ENCODE measurements at regions not wholly inside any gene's neighbourhood (a gene's known extent, or its start where the extent isn't known, plus 50 kb on each side); places are given as distances from the start of the nearest gene placed in this dataset.

- Histone ChIP-seq H3K27ac (no peak overlapping the region), H3K4me3 (no peak overlapping the region), H3K36me3 (no peaks in the 10 kb centered on the region), H3K9me3 (no peaks in the 10 kb centered on the region), H3K27me3 (replicated peaks; ENCODE audit: insufficient read depth) (no peaks in the 10 kb centered on the region), H3K4me1 (ENCODE audit: control insufficient read depth in 1 of 2, low read depth in 2 of 2) (peaks cover 0 to 11% of the 10 kb centered on the region in 2 donors)
- DNase-seq (ENCODE audit: low spot score) (no peak), ATAC-seq (ENCODE audit: insufficient number of reproducible peaks, low FRiP score, low read depth) (no peak)
- no peak for TF ChIP-seq CTCF (IDR thresholded peaks at IDR 0.05)
Measured at GRCh38 chr9:16328349-16328748, 542.1 kb downstream of the BNC2 start.

GRCh38 chr9:16329671-16330113, 540.8 kb downstream of the BNC2 start:
- Histone ChIP-seq H3K27ac (no peak overlapping the region), H3K36me3 (no peaks in the 10 kb centered on the region), H3K4me3 (no peak overlapping the region), H3K27me3 (replicated peaks; ENCODE audit: insufficient read depth) (no peaks in the 10 kb centered on the region), H3K4me1 (ENCODE audit: control insufficient read depth in 1 of 2, low read depth in 2 of 2) (peaks cover 0 to 11% of the 10 kb centered on the region in 2 donors), H3K9me3 (no peaks in the 10 kb centered on the region)
- no peak for TF ChIP-seq CTCF (IDR thresholded peaks at IDR 0.05)
- no peak for DNase-seq (ENCODE audit: low spot score)
- no peak for ATAC-seq (ENCODE audit: insufficient number of reproducible peaks, low FRiP score, low read depth)

- Histone ChIP-seq H3K27me3 (replicated peaks; ENCODE audit: insufficient read depth) (no peaks in the 10 kb centered on the region), H3K4me3 (no peak overlapping the region), H3K9me3 (no peaks in the 10 kb centered on the region), H3K27ac (peak overlapping the region in 1 of 2 donors; percentile 25), H3K4me1 (ENCODE audit: control insufficient read depth in 1 of 2, low read depth in 2 of 2) (peaks cover 0 to 17% of the 10 kb centered on the region in 2 donors), H3K36me3 (no peaks in the 10 kb centered on the region)
- ATAC-seq (ENCODE audit: insufficient number of reproducible peaks, low FRiP score, low read depth) (no peak), DNase-seq (ENCODE audit: low spot score) (no peak)
- TF ChIP-seq CTCF (IDR thresholded peaks at IDR 0.05): no peak
Measured at GRCh38 chr9:16331031-16331430, 539.4 kb downstream of the BNC2 start.

- H3K9me3 ChIP-seq: no peaks in the 10 kb centered on the region
- peak overlapping the region in 1 of 2 donors; percentile 25 for H3K27ac ChIP-seq
- no peak for TF ChIP-seq CTCF (IDR thresholded peaks at IDR 0.05)
- H3K4me3 ChIP-seq: no peak overlapping the region
- H3K4me1 ChIP-seq (ENCODE audit: control insufficient read depth in 1 of 2, low read depth in 2 of 2): peaks cover 0 to 22% of the 10 kb centered on the region in 2 donors
- ATAC-seq (ENCODE audit: insufficient number of reproducible peaks, low FRiP score, low read depth) (no peak), DNase-seq (ENCODE audit: low spot score) (no peak)
- no peaks in the 10 kb centered on the region for H3K27me3 ChIP-seq (replicated peaks; ENCODE audit: insufficient read depth)
- no peaks in the 10 kb centered on the region for H3K36me3 ChIP-seq
Measured at GRCh38 chr9:16331527-16331926, 538.9 kb downstream of the BNC2 start.

GRCh38 chr9:16333691-16334090, 536.8 kb downstream of the BNC2 start:
- Histone ChIP-seq H3K4me1 (ENCODE audit: control insufficient read depth in 1 of 2, low read depth in 2 of 2) (peaks cover 0 to 34% of the 10 kb centered on the region in 2 donors), H3K36me3 (no peaks in the 10 kb centered on the region), H3K4me3 (no peak overlapping the region), H3K27ac (no peak overlapping the region), H3K9me3 (no peaks in the 10 kb centered on the region), H3K27me3 (replicated peaks; ENCODE audit: insufficient read depth) (no peaks in the 10 kb centered on the region)
- ATAC-seq (ENCODE audit: insufficient number of reproducible peaks, low FRiP score, low read depth): no peak
- no peak for DNase-seq (ENCODE audit: low spot score)
- TF ChIP-seq CTCF (IDR thresholded peaks at IDR 0.05): no peak

All from thoracic aorta (tissue), 2 donors.